ENCODE measurements at regions not wholly inside any gene's neighbourhood (a gene's known extent, or its start where the extent isn't known, plus 50 kb on each side); places are given as distances from the start of the nearest gene placed in this dataset.

DNA sequence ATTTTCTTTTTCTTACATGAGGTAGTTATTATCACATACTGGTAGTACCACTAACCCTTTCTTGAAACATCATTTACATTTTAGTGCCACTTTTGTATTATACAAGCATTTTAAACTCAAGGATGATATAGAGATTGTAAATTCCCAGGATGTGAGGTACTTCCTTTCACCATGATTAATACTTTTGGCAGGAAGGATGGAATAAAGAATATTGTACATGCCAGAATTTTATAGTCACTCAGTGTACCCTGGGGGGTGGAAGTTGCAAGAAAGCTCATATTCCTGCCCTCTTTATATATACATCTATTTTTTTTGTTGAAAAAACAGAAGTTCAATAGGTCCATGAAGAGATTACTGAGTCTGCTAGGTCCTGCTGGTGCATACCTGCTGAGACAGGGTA is 141.0 kb upstream of the PLSCR5 start (continued):
- TF ChIP-seq RELA (CRISPR knock-in tag; IDR thresholded peaks at IDR 0.05; ENCODE audit: borderline replicate concordance) (no peak), ZNF317 (CRISPR knock-in tag; IDR thresholded peaks at IDR 0.05; ENCODE audit: borderline replicate concordance, low read depth) (no peak)

DNA sequence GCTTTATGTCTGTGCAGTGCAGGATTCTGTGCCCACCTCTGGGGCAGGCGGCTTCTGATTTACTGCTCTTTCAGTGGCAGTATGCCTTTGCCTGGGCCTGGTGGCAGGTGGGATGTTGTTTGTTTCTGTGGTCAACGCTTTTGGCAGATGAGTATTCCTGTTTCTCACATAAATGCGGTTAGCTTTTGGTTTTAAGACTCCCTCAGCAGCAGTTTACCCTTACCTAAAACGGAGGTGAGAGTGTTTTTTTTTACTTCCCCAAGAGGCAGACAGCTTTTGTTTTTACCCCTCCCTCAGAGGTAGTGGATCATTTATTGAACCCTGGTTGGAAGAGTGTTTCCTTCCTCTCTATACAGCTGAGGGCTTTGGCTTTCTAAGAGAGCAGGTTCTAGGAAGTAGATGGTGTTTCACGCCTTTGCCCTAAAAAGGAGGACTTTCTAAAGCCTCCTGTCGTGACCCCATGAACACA is 134.1 kb upstream of the PLSCR5 start:
- Mint-ChIP-seq H3K27me3 (ENCODE audit: low read depth) (no peaks in the 10 kb centered on the region), H3K36me3 (no peaks in the 10 kb centered on the region), H3K9me3 (peaks cover 15% of the 10 kb centered on the region), H3K27ac (no peak overlapping the region), H3K4me1 (peaks cover 3% of the 10 kb centered on the region), H3K4me3 (no peak overlapping the region)
- DNase-seq (ENCODE audit: low spot score) (no peak), ATAC-seq (no peak; the same call in 1 of the 2 replicates)
- CTCF ChIA-PET, result no interaction called here
- POLR2A ChIA-PET, result no interaction called here
- TF ChIP-seq, protein P1, sequence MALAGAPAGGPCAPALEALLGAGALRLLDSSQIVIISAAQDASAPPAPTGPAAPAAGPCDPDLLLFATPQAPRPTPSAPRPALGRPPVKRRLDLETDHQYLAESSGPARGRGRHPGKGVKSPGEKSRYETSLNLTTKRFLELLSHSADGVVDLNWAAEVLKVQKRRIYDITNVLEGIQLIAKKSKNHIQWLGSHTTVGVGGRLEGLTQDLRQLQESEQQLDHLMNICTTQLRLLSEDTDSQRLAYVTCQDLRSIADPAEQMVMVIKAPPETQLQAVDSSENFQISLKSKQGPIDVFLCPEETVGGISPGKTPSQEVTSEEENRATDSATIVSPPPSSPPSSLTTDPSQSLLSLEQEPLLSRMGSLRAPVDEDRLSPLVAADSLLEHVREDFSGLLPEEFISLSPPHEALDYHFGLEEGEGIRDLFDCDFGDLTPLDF (CRISPR knock-in tag; IDR thresholded peaks at IDR 0.05), result no peak
- TF ChIP-seq KAT7 (CRISPR knock-in tag; IDR thresholded peaks at IDR 0.05; ENCODE audit: borderline replicate concordance) (no peak), RELA (CRISPR knock-in tag; IDR thresholded peaks at IDR 0.05; ENCODE audit: borderline replicate concordance) (no peak), GTF2I (CRISPR knock-in tag; conservative IDR thresholded peaks at IDR 0.05) (no peak), NR3C1 (CRISPR knock-in tag; conservative IDR thresholded peaks at IDR 0.05; ENCODE audit: low read depth) (no peak), HMGA2 (CRISPR knock-in tag; IDR thresholded peaks at IDR 0.05) (no peak), NR2C2 (CRISPR knock-in tag; IDR thresholded peaks at IDR 0.05) (no peak), OVOL2 (CRISPR knock-in tag; IDR thresholded peaks at IDR 0.05; ENCODE audit: borderline replicate concordance) (no peak), TP53 (CRISPR knock-in tag; IDR thresholded peaks at IDR 0.05) (no peak)
- TF ChIP-seq, protein P2, sequence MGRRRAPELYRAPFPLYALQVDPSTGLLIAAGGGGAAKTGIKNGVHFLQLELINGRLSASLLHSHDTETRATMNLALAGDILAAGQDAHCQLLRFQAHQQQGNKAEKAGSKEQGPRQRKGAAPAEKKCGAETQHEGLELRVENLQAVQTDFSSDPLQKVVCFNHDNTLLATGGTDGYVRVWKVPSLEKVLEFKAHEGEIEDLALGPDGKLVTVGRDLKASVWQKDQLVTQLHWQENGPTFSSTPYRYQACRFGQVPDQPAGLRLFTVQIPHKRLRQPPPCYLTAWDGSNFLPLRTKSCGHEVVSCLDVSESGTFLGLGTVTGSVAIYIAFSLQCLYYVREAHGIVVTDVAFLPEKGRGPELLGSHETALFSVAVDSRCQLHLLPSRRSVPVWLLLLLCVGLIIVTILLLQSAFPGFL (CRISPR knock-in tag; IDR thresholded peaks at IDR 0.05; ENCODE audit: borderline replicate concordance), result no peak
- TF ChIP-seq, protein P3, sequence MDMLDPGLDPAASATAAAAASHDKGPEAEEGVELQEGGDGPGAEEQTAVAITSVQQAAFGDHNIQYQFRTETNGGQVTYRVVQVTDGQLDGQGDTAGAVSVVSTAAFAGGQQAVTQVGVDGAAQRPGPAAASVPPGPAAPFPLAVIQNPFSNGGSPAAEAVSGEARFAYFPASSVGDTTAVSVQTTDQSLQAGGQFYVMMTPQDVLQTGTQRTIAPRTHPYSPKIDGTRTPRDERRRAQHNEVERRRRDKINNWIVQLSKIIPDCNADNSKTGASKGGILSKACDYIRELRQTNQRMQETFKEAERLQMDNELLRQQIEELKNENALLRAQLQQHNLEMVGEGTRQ (CRISPR knock-in tag; IDR thresholded peaks at IDR 0.05), result no peak
- TF ChIP-seq, protein P4, sequence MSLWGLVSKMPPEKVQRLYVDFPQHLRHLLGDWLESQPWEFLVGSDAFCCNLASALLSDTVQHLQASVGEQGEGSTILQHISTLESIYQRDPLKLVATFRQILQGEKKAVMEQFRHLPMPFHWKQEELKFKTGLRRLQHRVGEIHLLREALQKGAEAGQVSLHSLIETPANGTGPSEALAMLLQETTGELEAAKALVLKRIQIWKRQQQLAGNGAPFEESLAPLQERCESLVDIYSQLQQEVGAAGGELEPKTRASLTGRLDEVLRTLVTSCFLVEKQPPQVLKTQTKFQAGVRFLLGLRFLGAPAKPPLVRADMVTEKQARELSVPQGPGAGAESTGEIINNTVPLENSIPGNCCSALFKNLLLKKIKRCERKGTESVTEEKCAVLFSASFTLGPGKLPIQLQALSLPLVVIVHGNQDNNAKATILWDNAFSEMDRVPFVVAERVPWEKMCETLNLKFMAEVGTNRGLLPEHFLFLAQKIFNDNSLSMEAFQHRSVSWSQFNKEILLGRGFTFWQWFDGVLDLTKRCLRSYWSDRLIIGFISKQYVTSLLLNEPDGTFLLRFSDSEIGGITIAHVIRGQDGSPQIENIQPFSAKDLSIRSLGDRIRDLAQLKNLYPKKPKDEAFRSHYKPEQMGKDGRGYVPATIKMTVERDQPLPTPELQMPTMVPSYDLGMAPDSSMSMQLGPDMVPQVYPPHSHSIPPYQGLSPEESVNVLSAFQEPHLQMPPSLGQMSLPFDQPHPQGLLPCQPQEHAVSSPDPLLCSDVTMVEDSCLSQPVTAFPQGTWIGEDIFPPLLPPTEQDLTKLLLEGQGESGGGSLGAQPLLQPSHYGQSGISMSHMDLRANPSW (CRISPR knock-in tag; conservative IDR thresholded peaks at IDR 0.05; ENCODE audit: low read depth), result no peak
- TF ChIP-seq, protein P5, sequence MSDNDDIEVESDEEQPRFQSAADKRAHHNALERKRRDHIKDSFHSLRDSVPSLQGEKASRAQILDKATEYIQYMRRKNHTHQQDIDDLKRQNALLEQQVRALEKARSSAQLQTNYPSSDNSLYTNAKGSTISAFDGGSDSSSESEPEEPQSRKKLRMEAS (CRISPR knock-in tag; IDR thresholded peaks at IDR 0.05), result no peak
- TF ChIP-seq, protein P6, sequence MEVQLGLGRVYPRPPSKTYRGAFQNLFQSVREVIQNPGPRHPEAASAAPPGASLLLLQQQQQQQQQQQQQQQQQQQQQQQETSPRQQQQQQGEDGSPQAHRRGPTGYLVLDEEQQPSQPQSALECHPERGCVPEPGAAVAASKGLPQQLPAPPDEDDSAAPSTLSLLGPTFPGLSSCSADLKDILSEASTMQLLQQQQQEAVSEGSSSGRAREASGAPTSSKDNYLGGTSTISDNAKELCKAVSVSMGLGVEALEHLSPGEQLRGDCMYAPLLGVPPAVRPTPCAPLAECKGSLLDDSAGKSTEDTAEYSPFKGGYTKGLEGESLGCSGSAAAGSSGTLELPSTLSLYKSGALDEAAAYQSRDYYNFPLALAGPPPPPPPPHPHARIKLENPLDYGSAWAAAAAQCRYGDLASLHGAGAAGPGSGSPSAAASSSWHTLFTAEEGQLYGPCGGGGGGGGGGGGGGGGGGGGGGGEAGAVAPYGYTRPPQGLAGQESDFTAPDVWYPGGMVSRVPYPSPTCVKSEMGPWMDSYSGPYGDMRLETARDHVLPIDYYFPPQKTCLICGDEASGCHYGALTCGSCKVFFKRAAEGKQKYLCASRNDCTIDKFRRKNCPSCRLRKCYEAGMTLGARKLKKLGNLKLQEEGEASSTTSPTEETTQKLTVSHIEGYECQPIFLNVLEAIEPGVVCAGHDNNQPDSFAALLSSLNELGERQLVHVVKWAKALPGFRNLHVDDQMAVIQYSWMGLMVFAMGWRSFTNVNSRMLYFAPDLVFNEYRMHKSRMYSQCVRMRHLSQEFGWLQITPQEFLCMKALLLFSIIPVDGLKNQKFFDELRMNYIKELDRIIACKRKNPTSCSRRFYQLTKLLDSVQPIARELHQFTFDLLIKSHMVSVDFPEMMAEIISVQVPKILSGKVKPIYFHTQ (CRISPR knock-in tag; IDR thresholded peaks at IDR 0.05), result no peak
- TF ChIP-seq, protein P7, sequence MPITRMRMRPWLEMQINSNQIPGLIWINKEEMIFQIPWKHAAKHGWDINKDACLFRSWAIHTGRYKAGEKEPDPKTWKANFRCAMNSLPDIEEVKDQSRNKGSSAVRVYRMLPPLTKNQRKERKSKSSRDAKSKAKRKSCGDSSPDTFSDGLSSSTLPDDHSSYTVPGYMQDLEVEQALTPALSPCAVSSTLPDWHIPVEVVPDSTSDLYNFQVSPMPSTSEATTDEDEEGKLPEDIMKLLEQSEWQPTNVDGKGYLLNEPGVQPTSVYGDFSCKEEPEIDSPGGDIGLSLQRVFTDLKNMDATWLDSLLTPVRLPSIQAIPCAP (CRISPR knock-in tag; IDR thresholded peaks at IDR 0.05), result no peak

All from WTC11 (cell line).